GM23338 (cell line): ENCODE measurements at regions not wholly inside any gene's neighbourhood (a gene's known extent, or its start where the extent isn't known, plus 50 kb on each side); places are given as distances from the start of the nearest gene placed in this dataset.

Experiments
- CTCF ChIP-seq, 2 experiments: fragments of 200-600 bp in 1 of 2; sonication (generic) in 1 of 2; conservative IDR thresholded peaks; 2 replicates each; pipeline versions ENCODE4 v1.5.1 to v1.6.1; 2016 to 2017; ENCODE audit warnings: antibody characterized with exemption in 2 of 2, low read depth in 2 of 2, mild to moderate bottlenecking in 2 of 2, moderate library complexity in 1 of 2
- ETS1 ChIP-seq: IDR thresholded peaks from 2 replicates; pipeline ENCODE4 v1.6.1; 2016; ENCODE audit warnings: antibody characterized with exemption
- EZH2 ChIP-seq: fragments of 200-600 bp; sonication (generic); IDR thresholded peaks from one replicate; pipeline ENCODE4 v1.8.0; 2017; ENCODE audit warnings: antibody characterized with exemption, mild to moderate bottlenecking, low read depth; ENCODE audit not compliant: unreplicated experiment
- EZH2phosphoT487 ChIP-seq: fragments of 200-600 bp; sonication (generic); IDR thresholded peaks from one replicate; pipeline ENCODE4 v1.8.1; 2018; ENCODE audit warnings: antibody characterized with exemption; ENCODE audit not compliant: unreplicated experiment
- JUNB ChIP-seq: IDR thresholded peaks from one replicate; pipeline ENCODE4 v1.6.1; 2016; ENCODE audit warnings: antibody characterized with exemption; ENCODE audit not compliant: unreplicated experiment
- REST ChIP-seq: IDR thresholded peaks from one replicate; pipeline ENCODE4 v1.6.1; 2018; ENCODE audit warnings: antibody characterized with exemption; ENCODE audit not compliant: unreplicated experiment
- STAT1 ChIP-seq: IDR thresholded peaks from one replicate; pipeline ENCODE4 v1.6.1; 2016; ENCODE audit warnings: antibody characterized with exemption; ENCODE audit not compliant: unreplicated experiment

DNA sequence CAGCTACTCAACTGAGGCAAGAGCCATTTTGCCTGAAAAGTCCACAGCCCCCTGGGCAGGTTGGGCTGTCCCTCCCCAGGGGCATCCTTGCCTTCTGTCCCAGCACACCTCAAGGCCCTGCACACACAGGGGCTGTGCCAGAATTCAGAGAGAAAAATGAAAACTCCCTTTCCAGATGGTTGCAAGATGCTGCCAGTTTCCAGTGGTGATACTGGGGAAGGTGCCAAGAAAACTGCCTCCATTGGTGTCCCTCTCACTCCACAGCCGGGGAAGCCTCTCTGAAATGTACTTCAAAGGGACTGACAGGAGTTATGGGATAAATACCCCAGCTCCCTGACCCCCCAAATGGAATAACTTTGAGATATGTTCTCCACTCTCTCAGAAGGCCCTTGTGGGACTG lies 154.2 kb upstream of the MAFB start:
- no peak for TF ChIP-seq CTCF (conservative IDR thresholded peaks at IDR 0.05; ENCODE audit: low read depth in 2 of 2)
- no peak for TF ChIP-seq STAT1
- no peak for TF ChIP-seq ETS1
- no peak for TF ChIP-seq REST
- no peak for TF ChIP-seq EZH2
- no peak for TF ChIP-seq EZH2phosphoT487
- TF ChIP-seq JUNB = no peak
